ENCODE measurements at regions not wholly inside any gene's neighbourhood (a gene's known extent, or its start where the extent isn't known, plus 50 kb on each side); places are given as distances from the start of the nearest gene placed in this dataset.

- TF ChIP-seq GATA1 (IDR thresholded peaks at IDR 0.05; ENCODE audit: low read depth, low read length) (no peak), POLR2A (IDR thresholded peaks at IDR 0.05; ENCODE audit: low read length) (no peak)
- no peak for DNase-seq
Measured at GRCh38 chr4:83839615-83840014, 303.7 kb downstream of the GPAT3 start.

DNA sequence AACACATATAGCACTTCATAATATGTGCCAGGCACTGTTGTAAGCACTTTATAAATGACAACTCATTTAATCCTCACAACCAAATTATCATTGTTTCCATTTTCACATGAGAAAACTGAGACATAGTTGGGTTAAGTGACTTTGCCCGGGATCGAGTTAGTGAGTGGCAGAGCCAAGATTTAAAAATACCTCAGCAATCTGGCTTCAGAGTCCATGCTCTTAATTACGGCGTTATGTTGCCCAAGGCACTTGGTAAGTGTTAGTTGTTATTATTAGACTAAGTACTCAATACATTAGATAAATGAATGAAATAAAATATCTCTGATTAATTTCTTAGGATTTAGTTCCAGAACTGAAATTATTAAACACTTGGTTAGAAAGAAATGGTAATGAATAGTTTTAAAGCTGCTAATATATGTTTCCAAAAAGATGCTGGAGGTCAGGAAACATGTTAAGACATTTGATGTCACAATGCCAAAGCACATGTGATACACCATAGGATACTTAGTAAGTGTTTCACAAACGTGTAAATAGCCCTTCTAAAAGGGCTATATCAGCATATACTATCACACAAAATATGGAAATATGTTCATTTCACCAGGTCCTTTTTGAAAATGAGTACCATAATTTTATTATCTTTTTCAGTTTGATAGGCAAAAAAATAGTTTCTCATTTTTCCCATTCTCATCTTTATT is 301.9 kb downstream of the GPAT3 start:
- TF ChIP-seq POLR2A (IDR thresholded peaks at IDR 0.05; ENCODE audit: low read length), result no peak
- TF ChIP-seq GATA1 (IDR thresholded peaks at IDR 0.05; ENCODE audit: low read depth, low read length), result no peak
- DNase-seq, result no peak

- TF ChIP-seq GATA1 (IDR thresholded peaks at IDR 0.05; ENCODE audit: low read depth, low read length) (no peak), POLR2A (IDR thresholded peaks at IDR 0.05; ENCODE audit: low read length) (no peak)
- DNase-seq, result no peak
Measured at GRCh38 chr4:83833920-83834319, 298.0 kb downstream of the GPAT3 start.

GRCh38 chr4:83832110-83832825 is 296.4 kb downstream of the GPAT3 start:
- TF ChIP-seq POLR2A (IDR thresholded peaks at IDR 0.05; ENCODE audit: low read length) (no peak), GATA1 (IDR thresholded peaks at IDR 0.05; ENCODE audit: low read depth, low read length) (no peak)
- DNase-seq, result no peak

DNA sequence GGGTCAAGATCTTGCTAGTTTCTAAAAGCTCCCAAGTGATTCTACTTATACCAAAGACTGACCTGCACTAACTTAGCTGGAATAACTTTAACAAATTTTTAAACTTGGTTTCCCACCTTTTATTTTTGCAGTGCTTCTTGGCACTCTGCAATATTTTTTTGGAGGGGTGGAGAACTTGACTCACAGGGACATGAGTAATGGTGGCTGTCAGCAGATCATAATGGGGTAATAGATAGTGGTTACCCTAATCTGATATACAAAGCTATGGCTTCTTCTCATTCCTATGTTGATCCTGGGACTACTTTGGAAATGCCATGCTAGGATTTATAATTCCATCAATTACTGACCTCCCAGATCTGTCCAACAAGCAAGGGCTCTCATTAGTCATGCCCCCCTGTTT is 295.7 kb downstream of the GPAT3 start:
- no peak for DNase-seq
- TF ChIP-seq POLR2A (IDR thresholded peaks at IDR 0.05; ENCODE audit: low read length), result no peak

- TF ChIP-seq POLR2A (IDR thresholded peaks at IDR 0.05; ENCODE audit: low read length) (no peak), GATA1 (IDR thresholded peaks at IDR 0.05; ENCODE audit: low read depth, low read length) (no peak)
- no peak for DNase-seq
Measured at GRCh38 chr4:83830138-83830888, 294.4 kb downstream of the GPAT3 start.

GRCh38 chr4:83828601-83829000 is 292.7 kb downstream of the GPAT3 start:
- TF ChIP-seq GATA1 (IDR thresholded peaks at IDR 0.05; ENCODE audit: low read depth, low read length) (no peak), POLR2A (IDR thresholded peaks at IDR 0.05; ENCODE audit: low read length) (no peak)
- DNase-seq, result no peak

DNA sequence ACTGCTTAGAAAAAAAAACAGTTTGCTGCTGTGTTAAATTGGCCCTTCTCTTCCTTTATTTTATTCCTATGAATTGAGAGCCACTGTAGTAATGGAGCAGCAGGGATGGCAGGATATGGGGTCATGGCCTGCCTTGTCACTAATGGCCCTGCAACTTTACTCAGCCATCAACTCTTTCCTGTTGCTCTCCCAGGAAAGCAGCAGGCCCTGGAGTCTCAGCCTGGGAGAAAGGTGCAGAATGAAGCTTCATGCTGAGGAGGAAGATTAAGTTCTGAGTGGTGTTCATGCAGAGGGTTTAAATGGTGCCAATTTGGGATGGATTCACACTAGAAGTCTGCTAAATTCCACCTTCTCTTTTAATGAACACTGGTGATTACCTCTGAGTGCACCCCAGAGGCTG is 285.6 kb downstream of the GPAT3 start:
- no peak for TF ChIP-seq POLR2A (IDR thresholded peaks at IDR 0.05; ENCODE audit: low read length)
- no peak for TF ChIP-seq GATA1 (IDR thresholded peaks at IDR 0.05; ENCODE audit: low read depth, low read length)

DNA sequence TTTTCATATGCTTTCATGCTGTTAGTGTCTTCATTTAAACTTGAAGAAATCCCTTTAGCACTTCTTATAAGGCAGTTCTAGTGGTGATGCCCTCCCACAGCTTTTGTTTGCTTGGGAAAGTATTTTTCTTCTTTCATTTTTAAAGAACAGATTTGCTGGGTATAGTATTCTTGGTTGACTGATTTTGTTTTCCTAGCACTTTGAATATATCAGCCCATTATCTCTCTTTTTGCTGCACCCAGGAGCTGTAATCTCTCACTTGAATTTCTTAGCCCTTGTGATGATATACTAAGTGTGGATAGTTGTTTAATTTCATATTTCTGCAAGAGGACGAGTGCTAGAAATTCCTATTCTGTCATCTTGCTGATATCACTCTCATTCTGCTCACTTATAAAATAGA is 283.7 kb downstream of the GPAT3 start:
- TF ChIP-seq GATA1 (IDR thresholded peaks at IDR 0.05; ENCODE audit: low read depth, low read length) (no peak), POLR2A (IDR thresholded peaks at IDR 0.05; ENCODE audit: low read length) (no peak)
- no peak for DNase-seq

More for the DNA sequence above, 285.6 kb downstream of the GPAT3 start:
- no peak for DNase-seq

GRCh38 chr4:83810428-83810827 is 274.5 kb downstream of the GPAT3 start:
- no peak for DNase-seq

DNA sequence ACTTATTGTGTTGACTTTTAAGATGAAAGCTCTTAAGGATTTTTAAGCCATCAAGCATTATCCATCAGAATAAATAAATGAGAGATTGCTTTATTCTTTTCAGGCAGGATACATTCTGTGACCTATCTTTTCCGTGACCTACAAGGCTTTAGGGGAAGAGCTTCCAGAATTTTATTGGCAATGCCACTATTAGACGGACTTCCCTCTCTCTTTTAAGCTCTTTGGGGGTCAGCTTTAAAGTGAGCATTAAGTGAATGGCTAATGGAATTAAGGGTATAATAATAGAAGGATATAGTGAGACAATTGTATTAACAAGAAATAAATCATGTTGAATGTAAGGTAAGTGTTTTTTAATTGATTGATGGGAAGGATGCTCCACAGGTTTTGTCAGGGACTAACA is 273.7 kb downstream of the GPAT3 start:
- TF ChIP-seq GATA1 (IDR thresholded peaks at IDR 0.05; ENCODE audit: low read depth, low read length) (no peak), POLR2A (IDR thresholded peaks at IDR 0.05; ENCODE audit: low read length) (no peak)
- no peak for DNase-seq

More at GRCh38 chr4:83810428-83810827, 274.5 kb downstream of the GPAT3 start:
- TF ChIP-seq GATA1 (IDR thresholded peaks at IDR 0.05; ENCODE audit: low read depth, low read length) (no peak), POLR2A (IDR thresholded peaks at IDR 0.05; ENCODE audit: low read length) (no peak)

DNA sequence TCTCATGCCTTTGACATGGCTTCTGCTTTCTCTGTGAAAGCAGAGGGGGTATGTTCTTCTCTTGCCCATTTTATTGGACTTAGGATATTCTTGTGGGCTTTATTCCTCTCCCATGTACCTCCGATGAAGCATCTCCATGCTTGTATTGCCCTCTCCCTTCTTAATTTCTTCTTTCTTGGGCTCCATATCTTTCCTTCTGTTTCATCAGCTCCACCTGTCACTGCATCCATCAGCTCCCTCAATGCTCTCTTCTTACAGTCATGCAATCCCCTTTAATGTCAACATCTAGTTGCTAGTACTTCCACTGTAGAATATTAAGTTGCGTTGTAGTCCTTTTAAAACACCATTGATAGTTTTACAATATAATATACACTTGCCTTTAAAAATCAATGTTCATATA is 257.6 kb downstream of the GPAT3 start:
- DNase-seq, result no peak
- TF ChIP-seq GATA1 (IDR thresholded peaks at IDR 0.05; ENCODE audit: low read depth, low read length), result no peak
- TF ChIP-seq POLR2A (IDR thresholded peaks at IDR 0.05; ENCODE audit: low read length), result no peak

DNA sequence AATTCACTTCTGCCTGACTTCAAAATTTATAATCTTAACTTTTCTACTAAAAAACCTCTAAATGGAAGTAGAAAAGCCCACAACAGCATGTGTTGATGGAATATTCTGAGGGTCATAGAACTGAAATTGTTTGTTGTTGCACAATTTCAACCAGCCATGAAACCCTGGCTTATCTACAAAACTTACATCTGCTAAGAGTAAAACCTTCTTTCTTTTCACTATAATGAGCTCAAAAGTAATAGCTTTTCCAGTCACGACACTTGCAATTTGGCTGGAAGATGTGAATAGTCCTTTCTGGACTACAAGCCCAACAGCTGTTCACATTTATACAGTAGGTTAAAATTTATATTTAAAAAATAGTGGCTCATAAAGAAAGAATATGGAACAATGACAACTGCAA is 250.0 kb downstream of the GPAT3 start:
- no peak for TF ChIP-seq POLR2A (IDR thresholded peaks at IDR 0.05; ENCODE audit: low read length)
- no peak for TF ChIP-seq GATA1 (IDR thresholded peaks at IDR 0.05; ENCODE audit: low read depth, low read length)
- no peak for DNase-seq

DNA sequence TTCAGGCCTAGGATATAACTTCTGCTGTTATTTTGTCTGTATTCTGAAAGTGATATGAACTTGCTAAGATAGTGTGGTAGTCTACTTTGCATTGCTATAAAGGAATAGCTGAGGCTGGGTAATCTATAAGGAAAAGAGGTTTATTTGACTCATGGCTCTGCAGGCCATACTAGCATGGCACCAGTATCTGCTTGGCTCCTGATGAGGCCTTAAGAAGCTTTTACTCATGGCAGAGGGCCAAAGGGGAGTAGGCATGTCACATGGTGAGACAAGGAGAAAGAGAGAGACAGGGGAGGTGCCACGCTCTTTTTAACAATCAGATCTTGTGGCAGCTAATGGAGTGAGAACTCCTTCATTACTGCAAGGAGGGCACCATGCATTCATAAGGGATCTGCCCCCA is 247.3 kb downstream of the GPAT3 start:
- no peak for TF ChIP-seq GATA1 (IDR thresholded peaks at IDR 0.05; ENCODE audit: low read depth, low read length)
- no peak for TF ChIP-seq POLR2A (IDR thresholded peaks at IDR 0.05; ENCODE audit: low read length)
- peak; percentile 66 to 81 for DNase-seq
